ENCODE measurements at regions not wholly inside any gene's neighbourhood (a gene's known extent, or its start where the extent isn't known, plus 50 kb on each side); places are given as distances from the start of the nearest gene placed in this dataset.

DNA sequence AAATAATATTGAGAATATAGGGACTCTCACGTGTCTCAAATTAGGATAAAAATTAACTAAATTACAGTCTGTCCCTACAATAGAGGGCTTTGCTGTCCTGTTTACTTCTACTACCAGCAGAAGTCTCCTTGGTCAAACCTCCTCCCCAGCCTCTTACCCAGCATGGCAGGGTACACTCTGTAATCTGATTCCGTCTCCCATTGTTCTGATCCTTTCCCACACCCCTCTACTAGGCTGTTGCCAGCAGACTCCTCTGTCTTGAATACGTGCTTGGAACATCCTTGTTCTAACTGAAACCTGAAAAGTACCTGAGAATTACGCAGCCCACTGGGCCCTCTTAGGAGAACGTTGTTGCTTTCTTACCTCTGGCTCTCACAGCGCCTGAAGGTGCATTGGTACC lies 112.2 kb upstream of the PREP start:
- ChIA-PET CTCF (no interaction called here), POLR2A (ENCODE audit: unreplicated experiment) (no interaction called here)
- no peak overlapping the region for H3K4me2 ChIP-seq
- TF ChIP-seq EZH2 (IDR thresholded peaks at IDR 0.05; ENCODE audit: low read depth): no peak
- TF ChIP-seq, protein P1, sequence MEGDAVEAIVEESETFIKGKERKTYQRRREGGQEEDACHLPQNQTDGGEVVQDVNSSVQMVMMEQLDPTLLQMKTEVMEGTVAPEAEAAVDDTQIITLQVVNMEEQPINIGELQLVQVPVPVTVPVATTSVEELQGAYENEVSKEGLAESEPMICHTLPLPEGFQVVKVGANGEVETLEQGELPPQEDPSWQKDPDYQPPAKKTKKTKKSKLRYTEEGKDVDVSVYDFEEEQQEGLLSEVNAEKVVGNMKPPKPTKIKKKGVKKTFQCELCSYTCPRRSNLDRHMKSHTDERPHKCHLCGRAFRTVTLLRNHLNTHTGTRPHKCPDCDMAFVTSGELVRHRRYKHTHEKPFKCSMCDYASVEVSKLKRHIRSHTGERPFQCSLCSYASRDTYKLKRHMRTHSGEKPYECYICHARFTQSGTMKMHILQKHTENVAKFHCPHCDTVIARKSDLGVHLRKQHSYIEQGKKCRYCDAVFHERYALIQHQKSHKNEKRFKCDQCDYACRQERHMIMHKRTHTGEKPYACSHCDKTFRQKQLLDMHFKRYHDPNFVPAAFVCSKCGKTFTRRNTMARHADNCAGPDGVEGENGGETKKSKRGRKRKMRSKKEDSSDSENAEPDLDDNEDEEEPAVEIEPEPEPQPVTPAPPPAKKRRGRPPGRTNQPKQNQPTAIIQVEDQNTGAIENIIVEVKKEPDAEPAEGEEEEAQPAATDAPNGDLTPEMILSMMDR (conservative IDR thresholded peaks at IDR 0.05): no peak
- no peaks in the 10 kb centered on the region for H3K36me3 ChIP-seq (ENCODE audit: low read depth)
- no peaks in the 10 kb centered on the region for H3K79me2 ChIP-seq (ENCODE audit: low read depth)
- H3K9me2 ChIP-seq (ENCODE audit: insufficient read depth): no peaks in the 10 kb centered on the region
- no peaks in the 10 kb centered on the region for H4K20me1 ChIP-seq (ENCODE audit: insufficient read depth)
- no peaks in the 10 kb centered on the region for H3K9me3 ChIP-seq (ENCODE audit: insufficient read depth, low read depth)
- no peak for DNase-seq
- H2AFZ ChIP-seq: no peak overlapping the region
- H3K4me3 ChIP-seq: no peak overlapping the region
- no peaks in the 10 kb centered on the region for H3K4me1 ChIP-seq (replicated peaks; ENCODE audit: insufficient read depth)
- H3F3A ChIP-seq (ENCODE audit: insufficient read depth, low read depth): no peaks in the 10 kb centered on the region
- H3K27me3 ChIP-seq (ENCODE audit: insufficient read depth, low read depth): no peaks in the 10 kb centered on the region
- BruUV-seq (replicated peaks): no TSS peak
- H3K27ac ChIP-seq: no peak overlapping the region
- intact Hi-C loops (cut with micrococcal nuclease; ENCODE audit: unreplicated experiment): no loop called here

DNA sequence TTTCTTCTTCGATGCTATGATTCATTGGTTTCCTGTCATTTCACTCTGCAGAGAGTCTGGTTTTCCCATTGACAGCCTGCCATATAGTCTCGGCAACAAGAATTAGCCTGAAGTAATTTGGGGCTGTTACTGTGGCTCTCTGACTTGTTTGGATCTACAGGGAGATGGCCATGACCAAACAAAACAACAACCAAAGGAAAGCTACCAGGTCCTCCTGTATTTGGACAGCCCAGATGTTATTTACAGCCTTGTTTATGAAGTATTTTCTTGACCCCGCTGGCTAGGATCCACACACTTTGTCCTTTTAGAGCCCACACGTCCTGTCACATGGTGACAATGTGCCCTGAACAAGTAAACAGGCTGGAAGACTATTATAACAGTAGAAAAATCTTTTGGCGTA lies 111.4 kb upstream of the PREP start:
- H3K79me2 ChIP-seq (ENCODE audit: low read depth): no peaks in the 10 kb centered on the region
- no peak overlapping the region for H3K27ac ChIP-seq
- no peaks in the 10 kb centered on the region for H3K27me3 ChIP-seq (ENCODE audit: insufficient read depth, low read depth)
- ChIA-PET POLR2A (ENCODE audit: unreplicated experiment) (no interaction called here), CTCF (no interaction called here)
- H3K4me1 ChIP-seq (replicated peaks; ENCODE audit: insufficient read depth): no peaks in the 10 kb centered on the region
- H3F3A ChIP-seq (ENCODE audit: insufficient read depth, low read depth): no peaks in the 10 kb centered on the region
- DNase-seq: no peak
- intact Hi-C loops (cut with micrococcal nuclease; ENCODE audit: unreplicated experiment): no loop called here
- no peaks in the 10 kb centered on the region for H3K9me3 ChIP-seq (ENCODE audit: insufficient read depth, low read depth)
- no peak overlapping the region for H2AFZ ChIP-seq
- no peaks in the 10 kb centered on the region for H4K20me1 ChIP-seq (ENCODE audit: insufficient read depth)
- no peak overlapping the region for H3K4me2 ChIP-seq
- TF ChIP-seq, protein P1 (conservative IDR thresholded peaks at IDR 0.05): no peak
- TF ChIP-seq EZH2 (IDR thresholded peaks at IDR 0.05; ENCODE audit: low read depth): no peak
- no TSS peak for BruUV-seq (replicated peaks)
- H3K9me2 ChIP-seq (ENCODE audit: insufficient read depth): no peaks in the 10 kb centered on the region
- H3K36me3 ChIP-seq (ENCODE audit: low read depth): no peaks in the 10 kb centered on the region
- no peak overlapping the region for H3K4me3 ChIP-seq

DNA sequence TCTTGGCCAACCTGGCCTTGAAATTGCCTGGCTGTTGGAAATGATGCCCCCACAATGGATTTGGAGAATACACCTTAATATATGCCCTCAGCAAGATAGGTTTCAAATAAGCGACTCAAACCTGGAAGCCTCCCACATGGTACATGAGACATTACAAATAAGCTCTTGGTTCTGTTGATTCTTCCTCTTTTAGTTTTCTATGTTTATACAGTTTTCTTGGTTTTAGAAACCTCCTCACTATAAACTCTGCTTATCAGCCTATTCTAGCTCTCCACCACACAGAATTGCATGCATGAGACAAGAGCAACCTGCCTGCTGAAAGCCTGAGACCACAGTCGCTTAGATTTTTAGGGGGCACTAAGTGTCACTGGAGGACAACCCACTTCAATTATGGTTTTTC lies 108.8 kb upstream of the PREP start:
- ChIA-PET POLR2A (ENCODE audit: unreplicated experiment) (no interaction called here), CTCF (no interaction called here)
- Histone ChIP-seq H3K9me3 (ENCODE audit: insufficient read depth, low read depth) (no peaks in the 10 kb centered on the region), H3K9me2 (ENCODE audit: insufficient read depth) (no peaks in the 10 kb centered on the region), H3K4me3 (no peak overlapping the region), H3K4me1 (replicated peaks; ENCODE audit: insufficient read depth) (no peaks in the 10 kb centered on the region), H3K36me3 (ENCODE audit: low read depth) (no peaks in the 10 kb centered on the region), H3K27ac (no peak overlapping the region), H3K4me2 (no peak overlapping the region), H3K79me2 (ENCODE audit: low read depth) (no peaks in the 10 kb centered on the region), H3F3A (ENCODE audit: insufficient read depth, low read depth) (no peaks in the 10 kb centered on the region), H4K20me1 (ENCODE audit: insufficient read depth) (no peaks in the 10 kb centered on the region), H3K27me3 (ENCODE audit: insufficient read depth, low read depth) (no peaks in the 10 kb centered on the region), H2AFZ (no peak overlapping the region)
- BruUV-seq (replicated peaks): no TSS peak
- intact Hi-C loops (cut with micrococcal nuclease; ENCODE audit: unreplicated experiment): no loop called here
- DNase-seq: no peak
- TF ChIP-seq, protein P1 (conservative IDR thresholded peaks at IDR 0.05): no peak
- TF ChIP-seq EZH2 (IDR thresholded peaks at IDR 0.05; ENCODE audit: low read depth): no peak

Measured in PC-9 (cell line).